ENCODE measurements at regions not wholly inside any gene's neighbourhood (a gene's known extent, or its start where the extent isn't known, plus 50 kb on each side); places are given as distances from the start of the nearest gene placed in this dataset.
"Not testable (repeated sequence)": the region's sequence is repeated elsewhere in the genome, so short reads cannot be mapped to it uniquely, and the experiment has no call there.

GRCh38 chr3:98705212-98705611, 57.9 kb upstream of the ST3GAL6 start:
- no peak for FAIRE-seq

DNA sequence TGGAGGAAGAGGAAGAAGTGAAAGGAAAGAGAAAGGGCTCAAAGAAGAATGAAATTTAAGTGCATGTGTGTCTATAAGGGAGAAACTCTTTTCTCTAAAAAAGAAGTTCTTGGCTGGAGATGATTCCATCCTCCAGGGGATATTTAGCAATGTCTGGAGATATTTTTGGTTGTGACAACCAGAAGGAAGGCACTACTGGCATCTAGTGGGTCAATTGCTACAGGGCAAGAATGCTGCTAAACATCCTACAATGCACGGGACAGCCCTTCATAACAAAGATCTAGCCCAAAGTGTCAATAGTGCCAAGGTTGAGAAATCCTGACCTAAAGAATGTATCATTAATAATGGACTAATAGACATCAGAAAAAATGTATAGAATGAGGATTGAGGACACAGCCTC, 57.4 kb upstream of the ST3GAL6 start:
- no peak for FAIRE-seq

GRCh38 chr3:98708681-98709080, 54.5 kb upstream of the ST3GAL6 start:
- FAIRE-seq: not testable (repeated sequence)

DNA sequence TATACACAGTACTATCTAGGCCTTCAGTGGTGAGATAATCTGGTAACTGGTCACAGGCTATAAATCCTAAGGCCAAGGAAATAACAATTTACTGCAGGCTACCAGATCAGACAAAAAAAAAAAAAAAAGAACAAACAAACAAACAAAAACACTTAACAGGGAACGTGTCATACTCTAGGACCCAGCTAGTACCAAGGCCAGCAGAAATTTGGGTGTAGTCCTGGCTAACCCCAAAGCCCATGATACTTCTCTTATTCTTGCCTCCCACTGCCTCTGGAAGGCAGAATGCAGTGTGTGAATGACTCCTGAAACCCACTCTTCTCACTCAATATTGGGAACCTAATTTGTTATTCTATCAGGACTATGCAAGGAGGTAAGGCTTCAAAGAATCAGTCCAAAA, 53.7 kb upstream of the ST3GAL6 start:
- FAIRE-seq: no peak

GRCh38 chr3:98710067-98710659, 53.0 kb upstream of the ST3GAL6 start:
- no peak for FAIRE-seq

- no peak for FAIRE-seq
Observed at GRCh38 chr3:98711426-98711825, 51.7 kb upstream of the ST3GAL6 start.

DNA sequence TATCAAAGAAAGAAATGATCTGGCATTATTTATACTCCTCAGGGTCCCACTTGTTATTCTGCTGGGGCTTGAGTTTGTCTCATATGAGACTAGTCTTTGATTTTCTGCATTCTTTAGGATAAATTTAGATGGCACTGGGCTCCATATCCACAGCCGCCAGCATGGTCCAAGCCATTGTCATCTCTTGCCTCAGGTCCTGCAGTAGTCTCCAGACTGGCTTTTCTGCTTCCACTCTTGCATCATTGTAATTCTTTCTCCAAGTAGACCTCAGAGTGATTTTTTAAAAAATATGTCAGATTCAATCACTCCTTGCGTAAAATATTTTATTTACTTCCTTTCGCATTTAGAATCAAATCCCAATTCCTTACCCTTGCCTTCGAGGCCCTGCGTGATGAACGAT, 50.4 kb upstream of the ST3GAL6 start:
- FAIRE-seq: no peak

GRCh38 chr3:98713332-98713731, 49.8 kb upstream of the ST3GAL6 start:
- not testable (repeated sequence) for FAIRE-seq
